ENCODE measurements at regions not wholly inside any gene's neighbourhood (a gene's known extent, or its start where the extent isn't known, plus 50 kb on each side); places are given as distances from the start of the nearest gene placed in this dataset.

GRCh38 chr18:66432636-66433035 lies 171.3 kb downstream of the CDH19 start:
- no peak for TF ChIP-seq CTCF (conservative IDR thresholded peaks at IDR 0.05)
- no peak for TF ChIP-seq EZH2 (IDR thresholded peaks at IDR 0.05; ENCODE audit: low read depth)

Measured in PC-9 (cell line).